Daoy (cell line): ENCODE measurements at regions not wholly inside any gene's neighbourhood (a gene's known extent, or its start where the extent isn't known, plus 50 kb on each side); places are given as distances from the start of the nearest gene placed in this dataset.

Experiments
- DNase-seq: peaks from one replicate; pipeline ENCODE4 v3.0.0-alpha.2; 2015; ENCODE audit warnings: low read depth

DNA sequence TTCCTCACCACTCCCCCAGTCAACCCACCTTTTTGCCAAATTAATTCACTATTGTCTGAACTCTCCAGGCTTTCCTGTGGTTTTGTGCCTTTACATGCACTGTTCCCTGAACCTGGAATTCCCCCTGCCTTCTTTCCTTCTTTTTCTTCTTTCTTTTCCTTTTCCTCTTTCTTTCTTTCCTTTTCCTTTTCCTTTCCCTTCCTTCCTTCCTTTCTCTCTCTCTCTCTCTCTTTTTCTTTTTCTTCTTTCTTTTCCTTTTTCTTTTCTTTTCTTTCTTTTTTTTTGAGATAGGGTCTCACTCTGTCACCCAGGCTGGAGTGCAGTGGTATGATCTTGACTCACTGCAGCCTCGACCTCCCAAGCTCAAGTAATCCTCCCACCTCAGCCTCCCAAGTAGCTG, 56.6 kb upstream of the CDC42BPA start:
- no peak for DNase-seq

DNA sequence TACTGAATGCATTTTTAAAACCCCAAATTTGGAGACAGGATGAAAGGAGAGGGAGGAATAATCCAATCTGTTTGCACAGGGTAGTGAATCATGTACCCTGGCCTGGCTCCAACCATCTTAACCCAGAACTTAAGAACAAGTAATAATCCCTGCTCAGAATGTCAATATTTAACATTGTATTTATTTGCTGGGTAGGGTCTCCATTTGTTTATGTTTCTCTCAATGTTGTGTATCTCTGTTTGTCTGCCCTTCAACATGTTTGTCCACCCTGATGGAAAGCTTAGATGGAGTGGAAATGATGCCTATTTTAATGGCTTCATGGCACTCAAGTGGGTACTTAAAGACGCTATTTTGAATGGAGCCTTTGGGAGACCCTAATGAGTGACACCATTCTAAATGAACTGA, 54.4 kb upstream of the CDC42BPA start:
- peak; percentile 45 for DNase-seq

DNA sequence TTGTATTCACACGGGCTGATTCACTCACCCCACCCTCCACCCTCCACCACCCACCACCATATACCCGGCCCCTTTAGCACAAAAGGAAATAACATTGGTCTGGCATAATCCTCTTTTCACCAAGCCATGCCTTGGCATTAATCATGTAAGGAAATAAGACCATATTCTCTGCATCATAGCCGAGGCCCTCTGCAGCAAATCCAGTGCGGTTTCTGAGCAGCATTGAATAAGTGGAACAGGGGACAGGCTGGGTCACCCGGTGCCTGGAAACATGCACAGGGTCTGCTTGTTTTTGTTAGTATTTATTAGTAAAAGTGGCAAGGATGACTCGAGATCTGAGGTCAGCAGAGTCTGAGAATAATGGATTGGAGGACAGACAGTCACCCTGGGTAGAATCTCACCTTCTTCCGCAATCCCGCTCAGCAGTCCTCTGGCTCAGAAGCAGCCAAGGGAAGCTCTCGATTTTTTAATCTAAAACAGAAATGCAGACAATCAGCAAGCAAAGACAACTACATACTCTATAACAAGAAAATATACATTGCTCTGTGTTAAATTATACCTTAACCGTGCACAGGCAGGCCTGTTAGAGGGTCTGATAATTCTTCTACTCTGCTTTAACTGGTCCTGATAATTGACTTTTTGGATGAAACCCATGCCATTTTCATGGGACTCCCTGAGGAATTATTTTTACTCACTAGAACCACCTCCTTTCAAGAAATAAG, 52.4 kb upstream of the CDC42BPA start:
- peak; percentile 82 for DNase-seq

- no peak for DNase-seq
These were observed 50.9 kb upstream of the CDC42BPA start for GRCh38 chr1:227369102-227369760.
